Bronchial epithelial cell (primary cell): ENCODE measurements at regions not wholly inside any gene's neighbourhood (a gene's known extent, or its start where the extent isn't known, plus 50 kb on each side); places are given as distances from the start of the nearest gene placed in this dataset.
"Not testable (repeated sequence)": the region's sequence is repeated elsewhere in the genome, so short reads cannot be mapped to it uniquely, and the experiment has no call there.

Source experiments
- DNase-seq: peaks from one replicate; pipeline ENCODE4 v3.0.0-alpha.2; 2010; ENCODE audit warnings: low read depth
- FAIRE-seq: peaks from 2 replicates; lab custom pipeline; 2011; peaks lifted over from hg19 to GRCh38; lab: Jason Lieb, UNC
- H3K27me3 ChIP-seq: 2 replicates; pipeline ENCODE4 v1.5.1; 2011; ENCODE audit warnings: low read length; ENCODE audit not compliant: control insufficient read depth, insufficient read depth
- H3K36me3 ChIP-seq: 2 replicates; pipeline ENCODE4 v1.5.1; 2011; ENCODE audit warnings: low read length; ENCODE audit not compliant: control insufficient read depth, insufficient read depth
- H3K4me3 ChIP-seq: 2 replicates; pipeline ENCODE4 v1.5.1; 2011; ENCODE audit warnings: mild to moderate bottlenecking, low read depth, low read length, control low read depth
- CTCF ChIP-seq: IDR thresholded peaks from 2 replicates; pipeline ENCODE4 v1.5.1; 2011; ENCODE audit warnings: mild to moderate bottlenecking, moderate library complexity, low read length, control low read depth, inconsistent platforms; ENCODE audit not compliant: insufficient read depth, severe bottlenecking

- no peak for FAIRE-seq
- no peak for DNase-seq
- H3K27me3 ChIP-seq, result no peaks in the 10 kb centered on the region
- no peak overlapping the region for H3K4me3 ChIP-seq
- no peak for TF ChIP-seq CTCF
- no peaks in the 10 kb centered on the region for H3K36me3 ChIP-seq
Measured at GRCh38 chr14:106051796-106052195, 525.4 kb downstream of the TMEM121 start.

GRCh38 chr14:106055289-106055688, 528.9 kb downstream of the TMEM121 start:
- H3K4me3 ChIP-seq, result no peak overlapping the region
- H3K36me3 ChIP-seq, result no peaks in the 10 kb centered on the region
- no peak for FAIRE-seq
- no peak for TF ChIP-seq CTCF
- DNase-seq, result no peak
- H3K27me3 ChIP-seq, result no peaks in the 10 kb centered on the region

- peak; percentile 36 for FAIRE-seq
- no peaks in the 10 kb centered on the region for H3K27me3 ChIP-seq
Measured at GRCh38 chr14:106058342-106058741, 532.0 kb downstream of the TMEM121 start.

GRCh38 chr14:106060276-106060975, 534.0 kb downstream of the TMEM121 start:
- DNase-seq (no peak), FAIRE-seq (no peak)
- H3K27me3 ChIP-seq, result no peaks in the 10 kb centered on the region
- no peaks in the 10 kb centered on the region for H3K36me3 ChIP-seq
- H3K4me3 ChIP-seq, result no peak overlapping the region
- TF ChIP-seq CTCF, result no peak

More at GRCh38 chr14:106058342-106058741, 532.0 kb downstream of the TMEM121 start:
- no peak for TF ChIP-seq CTCF
- no peak overlapping the region for H3K4me3 ChIP-seq
- no peaks in the 10 kb centered on the region for H3K36me3 ChIP-seq
- no peak for DNase-seq

GRCh38 chr14:106061877-106062500, 535.6 kb downstream of the TMEM121 start:
- DNase-seq, H3K36me3 ChIP-seq, H3K27me3 ChIP-seq, H3K4me3 ChIP-seq, FAIRE-seq: not testable (repeated sequence)
- TF ChIP-seq CTCF, result peak; percentile 12
